Aorta (tissue), 5 donors: ENCODE measurements at regions not wholly inside any gene's neighbourhood (a gene's known extent, or its start where the extent isn't known, plus 50 kb on each side); places are given as distances from the start of the nearest gene placed in this dataset.

Source experiments
- ATAC-seq: fragments of 200-7000 bp; cut with Tn5 transposase; one replicate; pipeline ENCODE4 v1.9.1; 2022; ENCODE audit warnings: moderate library complexity; ENCODE audit not compliant: low FRiP score
- DNase-seq, 2 donors: peaks; one replicate each; pipeline ENCODE4 v3.0.0-alpha.2; 2020
- H3K27ac ChIP-seq, 2 donors: one replicate each; pipeline ENCODE4 v1.5.1; 2013; ENCODE audit warnings: low read length in 2 of 2, mild to moderate bottlenecking in 2 of 2, moderate library complexity in 2 of 2, control low read depth in 1 of 2, inconsistent platforms in 1 of 2, low read depth in 1 of 2
- H3K27me3 ChIP-seq, 2 donors: one replicate each; pipeline ENCODE4 v1.6.1; 2013; ENCODE audit warnings: control low read depth in 1 of 2, low read length in 1 of 2, mild to moderate bottlenecking in 1 of 2, moderate library complexity in 1 of 2; ENCODE audit not compliant: insufficient read depth in 2 of 2, control insufficient read depth in 1 of 2
- H3K36me3 ChIP-seq, 2 donors: one replicate each; pipeline ENCODE4 v1.6.1; 2013; ENCODE audit warnings: control low read depth in 1 of 2, low read length in 1 of 2, mild to moderate bottlenecking in 1 of 2; ENCODE audit not compliant: insufficient read depth in 2 of 2, control insufficient read depth in 1 of 2
- H3K4me1 ChIP-seq, 2 donors: one replicate each; pipeline ENCODE4 v1.6.1; 2013; ENCODE audit warnings: low read length in 2 of 2, control low read depth in 1 of 2, mild to moderate bottlenecking in 1 of 2, moderate library complexity in 1 of 2; ENCODE audit not compliant: insufficient read depth in 2 of 2, control insufficient read depth in 1 of 2
- H3K4me3 ChIP-seq, 2 donors: one replicate each; pipeline ENCODE4 v1.5.1; 2013; ENCODE audit warnings: low read length in 2 of 2, control low read depth in 1 of 2, mild to moderate bottlenecking in 1 of 2
- H3K9me3 ChIP-seq: one replicate; pipeline ENCODE4 v1.6.1; 2013; ENCODE audit warnings: mild to moderate bottlenecking, low read length; ENCODE audit not compliant: control insufficient read depth
- WGBS, 2 donors: extraction: QIAGEN DNeasy Blood & Tissue Kit; methylation state at CpG; one replicate each; pipeline ENCODE4 v1.1.7; 2013; 5-methylcytosine and 5-hydroxymethylcytosine counted together
- intact Hi-C, 2 donors: fragments of 100-400 bp; cut with DNase I; formaldehyde crosslinking; loops; one replicate each; pipeline versions ENCODE4 v1.14.2 to v1.15.0; 2022
- donor health status: healthy with polysubstance abuse.
- donor health status: Bipolar disorder and iron deficiency.
- donor health status: DM: no; HTN: no; CAD: no.
- donor health status: DM: no; HTN: no; CAD: no.
- donor health status: DM: yes; HTN: yes; CAD: no.

DNA sequence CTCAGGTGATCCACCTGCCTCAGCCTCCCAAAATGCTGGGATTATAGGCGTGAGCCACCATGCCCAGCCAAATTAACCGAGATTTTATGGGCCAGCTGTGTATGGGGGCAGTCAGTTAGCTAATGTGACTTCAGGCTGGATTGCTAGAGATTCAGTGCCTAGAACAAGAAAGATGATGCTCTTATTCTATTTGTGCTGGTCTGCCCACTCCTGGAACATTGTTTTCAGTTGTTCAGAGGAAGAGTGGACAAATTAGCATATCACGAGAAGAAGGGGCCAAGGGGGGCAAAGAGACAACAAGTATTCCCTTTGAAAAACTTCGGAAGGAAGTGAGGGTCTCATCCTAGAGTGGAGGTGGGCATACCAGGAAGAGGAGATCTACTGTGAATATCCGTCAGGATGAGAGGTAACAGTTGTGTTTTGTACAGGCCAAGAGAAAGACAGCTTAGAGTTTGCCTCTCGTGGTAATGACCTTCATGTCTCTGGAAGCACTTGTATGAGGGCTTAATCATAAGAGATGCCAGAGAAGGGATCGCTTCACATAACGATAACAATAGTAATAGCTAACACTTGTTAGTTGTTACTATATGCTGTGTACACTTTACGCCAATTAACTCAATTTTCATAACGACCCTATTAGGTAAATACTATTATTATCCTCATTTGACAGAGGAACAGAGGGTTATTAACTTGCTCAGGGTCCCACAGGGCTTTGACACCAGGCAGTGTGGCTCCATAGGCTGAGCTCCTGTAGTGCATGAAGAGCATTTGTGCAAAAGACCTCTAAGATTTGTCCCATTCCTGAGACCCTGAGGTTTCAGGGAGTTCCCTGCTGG lies 138.3 kb downstream of the DDX1 start:
- ATAC-seq (no peak), DNase-seq (no peak)
- Histone ChIP-seq H3K36me3 (no peaks in the 10 kb centered on the region), H3K4me1 (peaks cover 3 to 4% of the 10 kb centered on the region in 2 donors), H3K27ac (no peak overlapping the region), H3K4me3 (no peak overlapping the region), H3K9me3 (no peaks in the 10 kb centered on the region), H3K27me3 (no peaks in the 10 kb centered on the region)
- intact Hi-C loops = loop anchor here in 1 of 2 donors (5.0 kb wide), 1 partner anchor 93 kb away; no protein-coding TSS in a partner anchor
- WGBS, 2 donors = 78 to 83% methylated on average over 10 of the region's 10 CpGs

DNA sequence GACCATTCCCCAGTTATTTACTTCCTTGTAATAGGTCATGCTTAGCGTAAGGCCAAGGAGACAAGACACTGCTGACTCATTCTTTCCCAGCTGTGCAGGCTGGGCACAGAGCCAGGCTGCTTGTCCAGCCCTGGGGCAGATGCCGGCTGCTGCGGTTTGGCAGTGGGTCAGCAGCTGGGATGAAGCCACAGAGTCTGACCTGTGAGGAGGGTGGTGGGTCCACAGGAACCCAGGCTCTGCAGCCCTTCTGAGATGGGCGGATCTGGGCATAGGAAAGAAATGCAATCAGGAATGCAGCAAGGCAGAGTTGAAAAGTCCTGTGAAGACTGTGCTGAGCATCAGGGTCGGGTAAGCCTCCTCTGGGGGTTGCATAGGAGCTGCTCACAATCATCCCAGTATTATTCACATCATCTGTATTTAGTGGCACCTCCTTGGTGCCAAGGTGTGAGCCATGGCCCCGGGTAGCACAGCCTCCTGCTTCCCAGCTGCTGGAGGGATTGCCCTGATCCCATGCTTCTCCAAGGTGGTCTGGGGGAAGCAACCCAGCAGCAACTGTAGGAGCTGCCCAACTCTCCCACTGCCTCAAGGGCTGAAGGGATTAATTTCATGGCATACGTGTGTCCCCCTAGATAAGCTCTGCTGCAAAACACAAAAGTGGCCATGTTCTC lies 139.0 kb downstream of the DDX1 start:
- WGBS, 2 donors = 7 to 22% methylated on average over 7 of the region's 7 CpGs
- Histone ChIP-seq H3K27me3 (no peaks in the 10 kb centered on the region), H3K9me3 (no peaks in the 10 kb centered on the region), H3K27ac (no peak overlapping the region), H3K4me1 (peaks cover 3 to 4% of the 10 kb centered on the region in 2 donors), H3K36me3 (no peaks in the 10 kb centered on the region), H3K4me3 (no peak overlapping the region)
- intact Hi-C loops = loop anchor here in 1 of 2 donors (5.0 kb wide), 1 partner anchor 93 kb away; no protein-coding TSS in a partner anchor
- ATAC-seq (peak; percentile 88), DNase-seq (peak; percentile 97 to 98)

DNA sequence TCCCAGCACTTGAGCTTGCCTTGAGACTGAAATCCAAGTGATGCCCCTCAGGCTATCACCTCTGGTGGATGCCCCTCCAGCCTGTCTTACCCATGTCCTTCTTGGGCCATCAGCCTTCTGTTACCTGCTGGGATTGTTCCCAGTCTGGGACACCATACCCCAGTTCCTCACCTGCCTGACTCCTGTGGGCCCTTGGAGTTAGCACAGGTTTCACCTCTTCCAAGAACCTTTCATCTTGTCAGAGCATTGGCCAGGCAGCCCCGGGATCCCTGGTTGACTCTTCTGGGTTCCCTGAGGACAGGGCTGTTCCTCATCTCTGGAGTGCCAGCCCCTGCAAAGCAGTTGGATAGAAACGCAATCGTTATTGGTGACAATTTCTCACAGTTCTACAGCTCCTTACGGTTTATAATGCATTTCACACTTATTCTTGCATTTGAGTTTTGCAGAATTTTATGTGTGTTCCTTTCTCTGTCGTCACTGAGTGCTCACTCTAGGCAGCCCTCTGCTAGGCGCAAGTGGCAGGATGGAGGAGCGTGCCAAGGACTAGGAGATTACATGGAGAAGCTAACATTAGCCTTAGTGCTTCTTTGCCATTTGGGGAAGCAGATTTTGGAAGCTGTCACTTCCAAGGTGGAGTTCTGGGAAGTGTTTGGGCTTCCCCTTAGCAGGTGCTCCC lies 139.7 kb downstream of the DDX1 start:
- ATAC-seq (no peak), DNase-seq (no peak)
- intact Hi-C loops = loop anchor here in 1 of 2 donors (5.0 kb wide), 1 partner anchor 94 kb away; no protein-coding TSS in a partner anchor
- no peaks in the 10 kb centered on the region for H3K36me3 ChIP-seq
- H3K27ac ChIP-seq = no peak overlapping the region
- no peak overlapping the region for H3K4me3 ChIP-seq
- no peaks in the 10 kb centered on the region for H3K27me3 ChIP-seq
- no peaks in the 10 kb centered on the region for H3K9me3 ChIP-seq
- WGBS, 2 donors = 76 to 85% methylated on average over 7 of the region's 7 CpGs
- H3K4me1 ChIP-seq = peaks cover 3 to 4% of the 10 kb centered on the region in 2 donors

- no peaks in the 10 kb centered on the region for H3K9me3 ChIP-seq
- H3K4me3 ChIP-seq = no peak overlapping the region
- 88 to 98% methylated on average over 1 of the region's 1 CpG for WGBS, 2 donors
- no peaks in the 10 kb centered on the region for H3K36me3 ChIP-seq
- no peaks in the 10 kb centered on the region for H3K27me3 ChIP-seq
- ATAC-seq = no peak
- intact Hi-C loops = loop anchor here in 1 of 2 donors (5.0 kb wide), 1 partner anchor 95 kb away; no protein-coding TSS in a partner anchor
- no peak overlapping the region for H3K27ac ChIP-seq
- no peak for DNase-seq
- H3K4me1 ChIP-seq = peaks cover 3 to 4% of the 10 kb centered on the region in 2 donors
Measured at GRCh38 chr2:15731889-15732271, 140.2 kb downstream of the DDX1 start.

DNA sequence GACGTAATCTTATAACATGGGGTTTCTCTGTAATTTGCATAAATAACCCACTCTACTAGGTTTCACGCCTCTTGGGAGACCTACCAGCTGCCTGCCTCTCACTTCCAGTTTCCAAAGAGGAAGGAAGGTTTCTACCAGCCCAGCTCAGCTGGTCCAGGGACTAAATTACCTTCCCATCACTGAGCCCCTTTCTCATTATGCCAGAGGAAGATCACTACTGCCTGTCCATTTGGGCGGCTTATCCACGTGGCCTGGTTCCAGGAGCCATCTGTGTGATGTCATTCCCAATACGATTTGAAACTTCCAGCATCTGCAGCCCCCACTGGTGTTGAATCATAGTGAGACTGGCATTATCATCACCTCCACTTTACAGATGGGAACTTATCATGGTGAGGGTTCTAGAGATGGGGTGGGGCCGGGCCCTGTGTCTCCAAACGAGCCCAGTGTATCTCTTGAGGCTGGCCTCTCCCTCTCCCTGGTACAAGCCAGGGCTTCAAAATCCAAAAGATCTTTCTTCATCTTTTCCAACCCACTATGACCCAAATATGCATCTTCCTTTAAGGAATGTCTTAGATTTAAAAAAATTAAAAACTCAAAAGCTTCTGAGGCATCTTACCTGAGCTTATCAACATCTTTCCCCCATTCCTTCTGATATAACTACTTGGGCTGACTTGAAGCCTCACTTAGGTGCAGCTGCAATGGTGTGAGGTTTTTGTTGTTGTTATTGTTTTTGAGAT lies 140.8 kb downstream of the DDX1 start:
- ATAC-seq (no peak), DNase-seq (no peak)
- no peaks in the 10 kb centered on the region for H3K9me3 ChIP-seq
- intact Hi-C loops = loop anchor here in 1 of 2 donors (5.0 kb wide), 1 partner anchor 95 kb away; no protein-coding TSS in a partner anchor
- H3K36me3 ChIP-seq = no peaks in the 10 kb centered on the region
- no peaks in the 10 kb centered on the region for H3K27me3 ChIP-seq
- H3K4me3 ChIP-seq = no peak overlapping the region
- H3K4me1 ChIP-seq = peaks cover 3 to 4% of the 10 kb centered on the region in 2 donors
- WGBS, 2 donors = 85 to 89% methylated on average over 7 of the region's 7 CpGs
- H3K27ac ChIP-seq = no peak overlapping the region

DNA sequence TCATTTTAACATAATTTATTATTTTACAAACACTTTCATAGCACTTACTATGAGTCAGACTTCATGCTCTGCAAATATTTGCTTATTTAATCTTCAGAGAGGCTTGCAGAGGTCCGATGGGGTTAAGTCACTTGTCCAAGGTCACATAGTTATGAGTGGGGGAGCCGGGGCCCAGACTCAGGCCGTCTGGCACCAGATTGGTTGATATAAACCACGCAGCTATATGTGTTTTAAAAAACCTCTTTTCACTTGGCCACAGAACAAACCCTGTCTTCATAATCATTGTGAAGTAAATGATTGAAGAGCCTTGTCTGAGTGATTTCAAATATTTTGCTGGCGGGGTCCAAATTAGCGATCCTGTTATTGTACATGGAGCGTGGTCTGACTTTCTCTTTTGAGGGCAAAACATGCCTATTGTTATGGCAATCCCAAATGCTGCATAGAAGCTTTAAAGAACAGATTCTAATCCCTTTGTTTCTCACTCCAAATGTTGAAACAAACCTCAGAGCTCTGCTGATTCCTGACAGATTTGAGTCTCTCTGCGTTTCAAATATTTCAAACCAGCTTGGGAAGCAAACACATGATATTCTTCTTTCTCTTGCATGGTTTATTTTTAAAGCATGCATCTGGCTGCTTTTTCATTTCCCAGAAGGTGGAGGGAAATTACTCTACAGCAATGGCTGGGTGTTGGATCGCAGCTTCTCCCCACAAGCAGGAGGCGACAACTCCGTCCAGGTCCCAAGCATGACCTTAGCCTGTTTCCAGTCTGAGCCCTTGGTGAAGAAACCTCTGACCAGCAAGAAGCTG lies 142.4 kb downstream of the DDX1 start:
- intact Hi-C loops = loop anchor here in 1 of 2 donors (5.0 kb wide), 1 partner anchor 97 kb away; no protein-coding TSS in a partner anchor
- 4 to 8% methylated on average over 11 of the region's 11 CpGs for WGBS, 2 donors
- ATAC-seq = no peak
- no peaks in the 10 kb centered on the region for H3K27me3 ChIP-seq
- H3K9me3 ChIP-seq = no peaks in the 10 kb centered on the region
- H3K4me3 ChIP-seq = no peak overlapping the region
- H3K27ac ChIP-seq = peak overlapping the region in 1 of 2 donors; percentile 8
- no peak for DNase-seq
- peaks cover 3 to 4% of the 10 kb centered on the region in 2 donors for H3K4me1 ChIP-seq
- H3K36me3 ChIP-seq = no peaks in the 10 kb centered on the region

DNA sequence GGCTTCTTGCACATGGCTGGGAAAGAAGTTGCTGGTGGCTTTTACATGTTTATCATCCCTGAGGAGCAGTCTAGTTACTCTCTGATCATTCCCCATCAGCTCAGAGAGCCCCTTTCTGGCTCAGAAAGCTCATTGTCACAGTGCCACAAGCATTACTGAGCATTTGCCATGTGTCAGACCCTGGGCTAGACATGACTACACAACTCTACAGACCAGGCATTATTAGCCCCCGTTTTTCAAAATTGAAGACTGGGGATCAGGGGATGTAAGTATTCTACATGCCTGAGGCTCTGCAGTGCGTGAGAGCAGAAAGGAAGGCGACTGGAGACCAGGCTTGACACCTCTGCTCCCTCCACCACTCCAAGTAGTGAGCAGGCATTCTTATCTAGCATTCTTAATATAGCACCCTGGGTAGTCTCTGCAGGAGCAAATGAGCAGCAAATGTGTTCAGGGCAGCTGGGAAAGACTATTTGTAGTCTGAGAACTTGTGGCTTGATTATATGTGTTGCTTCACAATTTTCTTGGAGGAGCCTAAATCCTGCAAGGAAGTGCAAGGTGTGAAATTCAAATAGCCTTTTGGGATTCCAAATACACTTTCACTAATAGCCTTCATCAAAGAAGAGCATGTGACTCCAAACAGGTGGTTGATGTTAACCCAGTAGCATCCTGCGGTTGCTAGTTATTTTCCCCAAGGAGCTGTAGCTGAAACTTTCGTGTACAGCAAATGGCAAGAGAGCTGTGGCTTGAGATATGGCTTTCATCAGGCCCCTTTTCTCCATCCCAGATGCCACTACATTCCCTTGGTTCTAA lies 143.2 kb downstream of the DDX1 start:
- Histone ChIP-seq H3K4me3 (no peak overlapping the region), H3K9me3 (no peaks in the 10 kb centered on the region), H3K27me3 (no peaks in the 10 kb centered on the region), H3K27ac (peak overlapping the region in 1 of 2 donors; percentile 8), H3K4me1 (peaks cover 3 to 4% of the 10 kb centered on the region in 2 donors), H3K36me3 (no peaks in the 10 kb centered on the region)
- DNase-seq (no peak), ATAC-seq (no peak)
- intact Hi-C loops = loop anchor here in 1 of 2 donors (5.0 kb wide), 1 partner anchor 98 kb away; no protein-coding TSS in a partner anchor
- WGBS, 2 donors = 33 to 40% methylated on average over 5 of the region's 5 CpGs
